ENCODE measurements at regions not wholly inside any gene's neighbourhood (a gene's known extent, or its start where the extent isn't known, plus 50 kb on each side); places are given as distances from the start of the nearest gene placed in this dataset.

DNA sequence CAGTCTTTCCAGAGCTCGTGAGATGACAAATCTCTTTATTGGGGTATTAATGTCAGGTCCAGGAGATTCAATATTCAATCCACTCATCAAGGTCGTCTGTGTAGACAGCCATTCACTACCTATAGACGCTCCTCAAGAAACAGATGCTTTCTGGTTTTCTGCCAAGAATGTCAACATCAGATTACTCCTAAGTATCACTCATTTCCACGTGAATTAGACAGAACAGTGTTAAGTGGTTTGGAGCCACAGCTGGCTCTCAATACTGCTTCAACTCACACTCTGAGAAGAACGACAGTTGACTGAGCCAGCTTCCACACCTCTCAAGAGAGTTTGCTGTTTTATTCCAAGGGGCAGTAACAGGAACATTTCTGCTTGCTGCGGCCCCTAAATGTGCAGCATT is 113.5 kb upstream of the NEDD4L start:
- no peak for DNase-seq
- no peaks in the 10 kb centered on the region for H3K36me3 ChIP-seq (replicated peaks)
- no peak for TF ChIP-seq CTCF (IDR thresholded peaks at IDR 0.05; ENCODE audit: low read depth, low read length, missing control alignments)
- no peaks in the 10 kb centered on the region for H3K27me3 ChIP-seq (replicated peaks)
- in situ Hi-C loops (cut with HindIII; ENCODE audit: low pct_ligation_motif_present, low sequenced_read_pairs): no loop called here
- no peak overlapping the region for H3K4me3 ChIP-seq (ENCODE audit: low read depth, low read length)
- no peak overlapping the region for H3K27ac ChIP-seq

DNA sequence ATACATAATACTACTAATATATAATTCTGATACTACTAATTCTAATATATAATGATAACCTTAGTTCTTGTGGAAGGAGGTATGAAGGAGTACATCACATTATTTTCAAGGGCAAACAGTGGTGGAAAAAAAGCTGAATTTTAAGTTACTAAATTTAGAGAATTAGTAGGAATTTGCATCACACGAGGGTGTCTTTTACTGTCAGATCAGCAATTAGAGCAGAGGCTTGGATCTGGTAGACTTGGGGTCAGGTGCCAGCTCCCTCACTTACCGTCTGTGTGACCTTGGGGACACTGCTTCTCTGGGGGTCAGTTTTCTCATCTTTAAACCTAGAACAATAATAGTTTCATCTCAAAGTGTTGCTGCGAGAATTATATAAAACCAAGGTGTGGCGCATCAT is 114.1 kb upstream of the NEDD4L start:
- Histone ChIP-seq H3K27ac (no peak overlapping the region), H3K27me3 (replicated peaks) (no peaks in the 10 kb centered on the region), H3K4me3 (ENCODE audit: low read depth, low read length) (no peak overlapping the region), H3K36me3 (replicated peaks) (no peaks in the 10 kb centered on the region)
- in situ Hi-C loops (cut with HindIII; ENCODE audit: low pct_ligation_motif_present, low sequenced_read_pairs): no loop called here
- no peak for TF ChIP-seq CTCF (IDR thresholded peaks at IDR 0.05; ENCODE audit: low read depth, low read length, missing control alignments)
- DNase-seq: no peak

DNA sequence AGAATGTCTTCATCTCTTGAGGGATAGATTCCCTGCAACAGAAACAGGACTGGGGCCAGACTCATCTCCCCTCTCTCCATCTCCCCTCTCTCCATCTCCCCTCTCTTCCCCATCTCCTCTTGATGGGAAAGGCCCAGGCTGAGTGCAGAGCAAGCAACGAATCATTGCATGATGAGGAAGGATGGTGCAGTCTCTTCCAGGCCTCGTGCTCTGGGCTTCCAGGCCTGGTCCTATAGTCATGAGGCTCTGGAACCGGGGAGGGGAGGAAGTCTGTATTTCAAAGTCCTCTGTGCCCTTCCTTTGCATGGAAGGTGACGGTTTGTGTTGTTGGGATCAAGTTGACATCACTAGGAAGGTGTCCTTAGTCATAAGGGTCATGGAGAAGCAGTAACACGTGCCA is 115.6 kb upstream of the NEDD4L start:
- no peak for TF ChIP-seq CTCF (IDR thresholded peaks at IDR 0.05; ENCODE audit: low read depth, low read length, missing control alignments)
- no peak overlapping the region for H3K27ac ChIP-seq
- H3K4me3 ChIP-seq (ENCODE audit: low read depth, low read length): no peak overlapping the region
- in situ Hi-C loops (cut with HindIII; ENCODE audit: low pct_ligation_motif_present, low sequenced_read_pairs): no loop called here
- H3K27me3 ChIP-seq (replicated peaks): no peaks in the 10 kb centered on the region
- no peak for DNase-seq
- no peaks in the 10 kb centered on the region for H3K36me3 ChIP-seq (replicated peaks)

- in situ Hi-C loops (cut with HindIII; ENCODE audit: low pct_ligation_motif_present, low sequenced_read_pairs): no loop called here
- TF ChIP-seq CTCF (IDR thresholded peaks at IDR 0.05; ENCODE audit: low read depth, low read length, missing control alignments): no peak
- no peak overlapping the region for H3K27ac ChIP-seq
- no peak overlapping the region for H3K4me3 ChIP-seq (ENCODE audit: low read depth, low read length)
- no peaks in the 10 kb centered on the region for H3K36me3 ChIP-seq (replicated peaks)
- H3K27me3 ChIP-seq (replicated peaks): no peaks in the 10 kb centered on the region
- DNase-seq: no peak
Measured at GRCh38 chr18:57927511-57927910, 116.5 kb upstream of the NEDD4L start.

GRCh38 chr18:57925706-57926105 is 118.3 kb upstream of the NEDD4L start:
- TF ChIP-seq CTCF (IDR thresholded peaks at IDR 0.05; ENCODE audit: low read depth, low read length, missing control alignments): no peak
- DNase-seq: no peak

DNA sequence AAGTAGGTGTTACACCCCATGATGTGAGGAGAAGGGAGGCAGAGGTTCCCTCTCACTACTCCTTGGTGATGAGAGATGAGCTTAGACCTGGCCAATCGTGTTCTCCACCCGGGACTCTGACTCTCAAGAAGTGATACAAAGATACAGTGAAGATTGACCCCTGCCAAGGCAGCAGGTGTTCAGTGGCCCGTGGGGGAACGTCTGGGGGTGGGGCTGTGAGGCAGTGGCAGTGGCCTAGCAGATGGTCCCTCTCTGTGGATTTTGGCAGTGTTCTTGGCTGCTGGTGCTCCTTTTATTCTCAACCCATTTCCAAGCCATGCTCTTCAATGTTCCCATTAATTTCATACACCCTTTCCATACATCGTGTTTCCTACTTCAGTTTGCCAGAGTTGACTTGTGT is 120.4 kb upstream of the NEDD4L start:
- in situ Hi-C loops (cut with HindIII; ENCODE audit: low pct_ligation_motif_present, low sequenced_read_pairs): no loop called here
- Histone ChIP-seq H3K27ac (no peak overlapping the region), H3K27me3 (replicated peaks) (no peaks in the 10 kb centered on the region), H3K4me3 (ENCODE audit: low read depth, low read length) (no peak overlapping the region), H3K36me3 (replicated peaks) (no peaks in the 10 kb centered on the region)
- DNase-seq: no peak
- no peak for TF ChIP-seq CTCF (IDR thresholded peaks at IDR 0.05; ENCODE audit: low read depth, low read length, missing control alignments)

More at GRCh38 chr18:57925706-57926105, 118.3 kb upstream of the NEDD4L start:
- Histone ChIP-seq H3K27ac (no peak overlapping the region), H3K36me3 (replicated peaks) (no peaks in the 10 kb centered on the region), H3K4me3 (ENCODE audit: low read depth, low read length) (no peak overlapping the region), H3K27me3 (replicated peaks) (no peaks in the 10 kb centered on the region)
- in situ Hi-C loops (cut with HindIII; ENCODE audit: low pct_ligation_motif_present, low sequenced_read_pairs): no loop called here
